ENCODE measurements at regions not wholly inside any gene's neighbourhood (a gene's known extent, or its start where the extent isn't known, plus 50 kb on each side); places are given as distances from the start of the nearest gene placed in this dataset.

DNA sequence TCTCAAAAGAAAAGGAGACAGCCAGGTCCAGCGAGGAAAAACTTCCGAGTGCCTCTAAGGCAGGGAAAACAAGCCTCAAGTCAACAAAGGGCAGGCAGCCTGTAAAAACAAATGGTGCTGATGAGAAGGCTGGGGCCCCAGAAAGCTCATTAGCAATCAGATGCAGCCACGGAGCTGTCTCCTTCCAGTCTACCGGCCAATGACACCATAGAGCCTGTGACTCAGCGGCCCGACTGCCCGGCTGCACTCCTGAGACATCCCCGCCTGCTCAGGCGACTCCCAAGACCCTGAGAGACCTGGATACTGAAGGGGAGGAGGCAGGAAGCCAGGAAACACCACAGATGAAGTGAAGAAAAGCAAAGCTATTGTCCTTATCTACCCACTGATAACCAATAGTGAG is 120.1 kb upstream of the HDDC2 start:
- H3K4me2 ChIP-seq = no peak overlapping the region
- no peaks in the 10 kb centered on the region for H3K4me1 ChIP-seq (ENCODE audit: low read depth, poor library complexity, severe bottlenecking)
- no peak overlapping the region for H3K4me3 ChIP-seq (IDR thresholded peaks at IDR 0.05; ENCODE audit: insufficient read depth, low read depth, low read length)
- H4K20me1 ChIP-seq (ENCODE audit: insufficient read depth) = no peaks in the 10 kb centered on the region
- no peak overlapping the region for H3K27ac ChIP-seq
- no peaks in the 10 kb centered on the region for H3K36me3 ChIP-seq (ENCODE audit: insufficient read depth)
- no peaks in the 10 kb centered on the region for H3K79me2 ChIP-seq (ENCODE audit: insufficient read depth, low read depth)
- no peak overlapping the region for H2AFZ ChIP-seq (ENCODE audit: low read depth)
- H3K9ac ChIP-seq = no peak overlapping the region
- no peaks in the 10 kb centered on the region for H3K27me3 ChIP-seq (ENCODE audit: insufficient read depth, low read depth)
- TF ChIP-seq, protein P1, sequence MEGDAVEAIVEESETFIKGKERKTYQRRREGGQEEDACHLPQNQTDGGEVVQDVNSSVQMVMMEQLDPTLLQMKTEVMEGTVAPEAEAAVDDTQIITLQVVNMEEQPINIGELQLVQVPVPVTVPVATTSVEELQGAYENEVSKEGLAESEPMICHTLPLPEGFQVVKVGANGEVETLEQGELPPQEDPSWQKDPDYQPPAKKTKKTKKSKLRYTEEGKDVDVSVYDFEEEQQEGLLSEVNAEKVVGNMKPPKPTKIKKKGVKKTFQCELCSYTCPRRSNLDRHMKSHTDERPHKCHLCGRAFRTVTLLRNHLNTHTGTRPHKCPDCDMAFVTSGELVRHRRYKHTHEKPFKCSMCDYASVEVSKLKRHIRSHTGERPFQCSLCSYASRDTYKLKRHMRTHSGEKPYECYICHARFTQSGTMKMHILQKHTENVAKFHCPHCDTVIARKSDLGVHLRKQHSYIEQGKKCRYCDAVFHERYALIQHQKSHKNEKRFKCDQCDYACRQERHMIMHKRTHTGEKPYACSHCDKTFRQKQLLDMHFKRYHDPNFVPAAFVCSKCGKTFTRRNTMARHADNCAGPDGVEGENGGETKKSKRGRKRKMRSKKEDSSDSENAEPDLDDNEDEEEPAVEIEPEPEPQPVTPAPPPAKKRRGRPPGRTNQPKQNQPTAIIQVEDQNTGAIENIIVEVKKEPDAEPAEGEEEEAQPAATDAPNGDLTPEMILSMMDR (conservative IDR thresholded peaks at IDR 0.05; ENCODE audit: low read depth, low read length) = no peak

DNA sequence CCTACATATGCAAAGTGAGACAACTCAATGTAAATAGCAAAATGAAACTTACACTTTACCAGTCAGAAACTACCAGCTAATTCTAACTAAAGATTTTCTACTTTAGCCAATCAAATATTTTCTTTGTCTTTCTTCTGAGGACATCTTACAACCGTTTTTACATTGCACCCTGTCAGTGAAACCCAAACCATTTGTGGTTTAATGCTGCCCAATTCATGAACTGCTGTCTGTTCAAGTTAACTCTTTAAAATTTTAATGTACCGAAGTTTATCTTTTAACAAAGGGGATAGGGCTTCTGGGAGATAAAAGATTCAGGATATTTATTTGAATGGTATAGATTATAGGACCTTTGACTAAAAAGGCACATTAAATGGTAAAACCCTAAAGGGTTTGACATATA is 121.3 kb upstream of the HDDC2 start:
- Histone ChIP-seq H3K4me2 (no peak overlapping the region), H3K27ac (no peak overlapping the region), H3K36me3 (ENCODE audit: insufficient read depth) (no peaks in the 10 kb centered on the region), H2AFZ (ENCODE audit: low read depth) (no peak overlapping the region), H3K9ac (no peak overlapping the region), H4K20me1 (ENCODE audit: insufficient read depth) (no peaks in the 10 kb centered on the region), H3K4me1 (ENCODE audit: low read depth, poor library complexity, severe bottlenecking) (no peaks in the 10 kb centered on the region), H3K79me2 (ENCODE audit: insufficient read depth, low read depth) (no peaks in the 10 kb centered on the region), H3K27me3 (ENCODE audit: insufficient read depth, low read depth) (no peaks in the 10 kb centered on the region), H3K4me3 (IDR thresholded peaks at IDR 0.05; ENCODE audit: insufficient read depth, low read depth, low read length) (no peak overlapping the region)
- TF ChIP-seq, protein P1 (conservative IDR thresholded peaks at IDR 0.05; ENCODE audit: low read depth, low read length) = no peak

DNA sequence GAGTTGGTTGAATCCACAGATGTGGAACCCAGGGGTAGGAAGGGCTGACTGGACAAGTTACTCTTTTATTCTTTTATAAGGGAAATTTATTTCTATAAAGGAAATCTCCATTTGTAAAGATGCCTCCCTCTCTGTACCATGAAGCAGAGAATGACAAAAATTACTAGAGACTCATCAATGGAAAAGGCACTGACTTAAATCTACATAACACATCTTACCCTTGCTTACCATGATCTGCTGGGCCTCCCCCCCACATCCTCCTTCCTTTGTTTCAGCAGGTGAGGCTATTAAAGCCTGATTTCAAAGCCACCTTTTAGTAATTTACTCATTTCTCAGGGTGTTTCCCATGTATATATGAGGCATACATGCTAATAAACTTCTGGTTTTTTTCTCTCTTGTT is 130.2 kb upstream of the HDDC2 start:
- Histone ChIP-seq H3K36me3 (ENCODE audit: insufficient read depth) (no peaks in the 10 kb centered on the region), H3K4me2 (no peak overlapping the region), H3K27me3 (ENCODE audit: insufficient read depth, low read depth) (no peaks in the 10 kb centered on the region), H3K4me3 (IDR thresholded peaks at IDR 0.05; ENCODE audit: insufficient read depth, low read depth, low read length) (no peak overlapping the region), H3K79me2 (ENCODE audit: insufficient read depth, low read depth) (no peaks in the 10 kb centered on the region), H2AFZ (ENCODE audit: low read depth) (no peak overlapping the region), H3K27ac (no peak overlapping the region), H4K20me1 (ENCODE audit: insufficient read depth) (no peaks in the 10 kb centered on the region), H3K4me1 (ENCODE audit: low read depth, poor library complexity, severe bottlenecking) (no peaks in the 10 kb centered on the region), H3K9ac (no peak overlapping the region)
- TF ChIP-seq, protein P1 (conservative IDR thresholded peaks at IDR 0.05; ENCODE audit: low read depth, low read length) = no peak

DNA sequence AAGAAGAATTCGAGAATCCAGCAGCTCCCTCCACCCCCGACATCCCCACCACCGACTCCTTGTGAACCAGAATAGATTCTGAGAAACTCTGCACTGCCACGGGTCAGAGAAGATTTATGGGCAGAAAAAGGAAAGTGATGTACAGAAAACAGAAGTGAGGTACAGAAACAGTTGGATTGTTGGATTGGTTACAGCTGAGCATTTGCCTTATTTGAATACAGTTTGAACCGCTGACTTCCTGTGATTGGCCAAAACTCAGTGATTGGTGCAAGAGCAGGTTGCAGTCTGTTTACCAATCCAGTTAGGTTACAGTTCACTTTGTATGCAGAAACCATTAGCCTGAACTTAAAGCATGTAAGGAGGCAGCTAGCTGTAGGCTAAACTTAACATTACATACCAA is 131.2 kb upstream of the HDDC2 start:
- Histone ChIP-seq H3K9ac (no peak overlapping the region), H3K27me3 (ENCODE audit: insufficient read depth, low read depth) (no peaks in the 10 kb centered on the region), H3K4me2 (no peak overlapping the region), H3K36me3 (ENCODE audit: insufficient read depth) (no peaks in the 10 kb centered on the region), H3K4me3 (IDR thresholded peaks at IDR 0.05; ENCODE audit: insufficient read depth, low read depth, low read length) (no peak overlapping the region), H4K20me1 (ENCODE audit: insufficient read depth) (no peaks in the 10 kb centered on the region), H2AFZ (ENCODE audit: low read depth) (no peak overlapping the region), H3K79me2 (ENCODE audit: insufficient read depth, low read depth) (no peaks in the 10 kb centered on the region), H3K4me1 (ENCODE audit: low read depth, poor library complexity, severe bottlenecking) (no peaks in the 10 kb centered on the region), H3K27ac (no peak overlapping the region)
- TF ChIP-seq, protein P1 (conservative IDR thresholded peaks at IDR 0.05; ENCODE audit: low read depth, low read length) = no peak

DNA sequence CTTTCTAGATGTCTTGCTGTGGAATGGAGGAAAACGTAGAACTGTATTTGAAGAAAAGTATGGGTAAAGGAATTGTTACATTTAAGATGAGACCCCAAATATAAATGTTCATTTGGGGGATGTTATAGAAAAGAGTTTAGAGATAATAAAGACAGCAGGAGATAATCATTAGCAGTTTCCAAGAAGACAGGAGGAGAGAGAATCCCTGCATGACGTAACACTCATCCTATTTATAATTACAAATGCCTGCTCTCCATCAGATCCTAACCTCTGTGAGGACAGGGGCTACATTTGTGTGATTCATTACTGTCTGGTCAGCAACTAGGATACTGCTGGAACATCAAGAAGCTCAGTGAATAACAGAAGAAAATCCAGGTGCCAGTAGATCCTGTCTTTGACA is 133.0 kb upstream of the HDDC2 start:
- no peaks in the 10 kb centered on the region for H3K79me2 ChIP-seq (ENCODE audit: insufficient read depth, low read depth)
- H3K4me1 ChIP-seq (ENCODE audit: low read depth, poor library complexity, severe bottlenecking) = no peaks in the 10 kb centered on the region
- H3K36me3 ChIP-seq (ENCODE audit: insufficient read depth) = no peaks in the 10 kb centered on the region
- no peak overlapping the region for H3K9ac ChIP-seq
- no peak overlapping the region for H3K4me2 ChIP-seq
- no peaks in the 10 kb centered on the region for H3K27me3 ChIP-seq (ENCODE audit: insufficient read depth, low read depth)
- no peak overlapping the region for H3K4me3 ChIP-seq (IDR thresholded peaks at IDR 0.05; ENCODE audit: insufficient read depth, low read depth, low read length)
- H3K27ac ChIP-seq = no peak overlapping the region
- no peaks in the 10 kb centered on the region for H4K20me1 ChIP-seq (ENCODE audit: insufficient read depth)
- TF ChIP-seq, protein P1 (conservative IDR thresholded peaks at IDR 0.05; ENCODE audit: low read depth, low read length) = no peak
- H2AFZ ChIP-seq (ENCODE audit: low read depth) = no peak overlapping the region

Data from KMS-11 (cell line).